ENCODE measurements at regions not wholly inside any gene's neighbourhood (a gene's known extent, or its start where the extent isn't known, plus 50 kb on each side); places are given as distances from the start of the nearest gene placed in this dataset.

DNA sequence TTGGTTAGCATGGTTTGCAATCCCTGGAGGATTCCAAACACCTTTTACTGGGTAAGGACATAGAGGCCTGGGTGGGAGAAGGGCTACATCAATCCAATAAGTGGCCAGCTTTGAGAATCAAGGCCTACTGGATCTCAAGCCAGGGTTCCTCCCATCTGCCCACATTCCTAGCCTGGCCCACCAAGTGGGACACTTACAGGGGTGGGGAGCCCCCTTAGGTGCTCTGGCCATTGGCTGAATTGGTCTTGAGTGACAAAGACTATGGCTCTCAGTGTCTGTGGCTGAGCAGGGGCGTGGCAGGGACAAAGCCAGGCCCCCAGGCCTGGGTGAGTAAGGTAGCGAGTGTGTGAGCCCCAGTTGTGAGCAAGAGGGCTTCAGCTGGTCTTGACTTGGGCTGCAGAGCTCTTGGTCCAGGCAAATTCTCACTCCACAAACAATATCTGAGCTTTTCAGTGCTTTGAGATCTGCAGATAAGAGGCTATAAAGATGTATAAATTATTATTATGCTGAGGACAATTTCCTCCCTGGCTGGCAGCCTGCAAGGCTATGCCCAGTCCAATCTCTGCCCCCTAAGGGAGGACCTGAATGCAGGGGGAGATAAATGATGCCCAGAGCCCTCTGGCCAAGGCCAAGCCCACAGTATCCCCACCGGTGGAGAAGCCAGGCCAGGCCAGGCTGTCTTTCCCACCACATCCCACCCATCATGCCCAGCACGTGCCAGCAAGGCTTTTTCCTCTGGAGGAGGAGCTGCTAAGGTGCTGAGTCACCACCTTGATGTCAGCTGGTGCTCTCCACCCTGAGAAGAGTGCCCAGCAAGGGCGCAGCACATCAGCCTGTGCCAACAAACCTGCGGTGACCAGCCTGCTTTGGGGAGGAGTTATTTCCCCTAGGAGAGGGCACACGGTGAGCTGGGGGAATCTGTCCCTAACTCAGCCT, 80.7 kb upstream of the DUSP5 start:
- no peak for DNase-seq

DNA sequence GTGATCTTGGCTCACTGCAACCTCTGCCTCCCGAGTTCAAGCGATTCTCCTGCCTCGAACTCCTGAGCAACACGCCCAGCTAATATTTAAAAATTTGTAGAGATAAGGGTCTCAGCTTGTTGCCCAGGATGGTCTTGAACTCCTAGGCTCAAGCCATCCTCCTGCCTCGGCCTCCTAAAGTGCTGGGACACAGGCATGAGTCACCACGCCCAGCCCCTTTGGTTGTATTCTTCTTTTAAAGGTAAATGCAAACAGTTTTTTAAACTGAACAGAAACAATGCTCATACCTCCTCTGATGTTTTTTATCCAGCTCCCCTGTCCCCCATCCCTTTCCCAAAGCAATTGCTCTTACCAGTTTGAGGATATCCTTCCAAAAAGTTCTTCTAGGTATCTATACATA, 79.5 kb upstream of the DUSP5 start:
- no peak for DNase-seq

DNA sequence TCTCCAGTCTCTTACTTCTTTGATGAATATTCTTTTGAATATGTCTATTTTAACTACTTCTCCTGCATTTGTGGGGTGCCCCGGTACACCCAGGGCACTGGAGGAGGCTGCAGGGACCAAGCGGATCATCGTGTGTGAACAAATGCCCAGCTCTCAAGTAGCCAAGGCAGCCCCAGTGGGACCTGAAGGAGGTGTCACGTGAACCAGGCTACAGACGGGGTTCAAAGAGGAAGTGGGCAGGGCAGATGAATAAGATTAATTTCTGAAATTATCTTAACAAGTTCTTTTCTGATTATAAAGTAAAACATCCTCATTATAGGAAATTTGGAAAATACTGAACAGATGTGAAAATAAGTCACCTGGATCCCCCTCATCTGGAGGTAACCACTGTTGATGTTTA, 78.4 kb upstream of the DUSP5 start:
- DNase-seq, result no peak

DNA sequence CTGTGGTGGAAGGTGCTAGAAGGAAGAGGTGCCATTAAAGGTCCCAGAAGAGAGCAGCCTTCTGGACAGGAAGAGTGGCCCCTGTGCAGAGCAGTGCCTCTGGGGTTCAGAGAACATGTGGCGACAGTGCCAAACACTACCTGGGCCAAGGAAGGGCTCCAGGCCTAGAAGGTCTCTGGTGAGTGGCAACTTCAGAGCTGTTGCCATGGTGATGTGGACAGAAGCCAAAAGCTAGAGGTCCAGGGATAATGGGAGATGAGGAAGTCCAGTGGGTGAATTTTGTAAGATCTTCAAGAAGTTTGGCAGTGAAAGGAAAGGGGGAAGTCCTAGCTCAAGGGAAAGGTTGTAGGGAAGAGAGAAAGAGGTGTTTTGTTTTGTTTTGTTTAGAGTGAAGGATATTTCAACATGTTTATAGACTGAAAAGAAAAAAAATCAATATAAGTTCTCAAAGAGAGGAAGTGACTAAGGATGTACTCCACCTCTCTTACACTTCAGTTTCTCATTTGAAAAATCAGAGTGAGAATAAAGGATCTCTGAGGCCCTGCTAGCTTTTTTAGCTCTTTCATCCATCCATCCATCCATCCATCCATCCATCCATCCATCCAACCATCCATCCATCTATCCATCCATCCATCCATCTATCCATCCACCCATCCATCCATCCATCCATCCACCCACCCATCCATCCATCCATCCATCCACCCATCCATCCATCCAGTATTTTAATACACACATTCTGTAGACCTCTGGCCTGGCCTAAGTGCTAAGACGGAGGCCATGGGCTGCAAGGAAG, 77.1 kb upstream of the DUSP5 start:
- no peak for DNase-seq

DNA sequence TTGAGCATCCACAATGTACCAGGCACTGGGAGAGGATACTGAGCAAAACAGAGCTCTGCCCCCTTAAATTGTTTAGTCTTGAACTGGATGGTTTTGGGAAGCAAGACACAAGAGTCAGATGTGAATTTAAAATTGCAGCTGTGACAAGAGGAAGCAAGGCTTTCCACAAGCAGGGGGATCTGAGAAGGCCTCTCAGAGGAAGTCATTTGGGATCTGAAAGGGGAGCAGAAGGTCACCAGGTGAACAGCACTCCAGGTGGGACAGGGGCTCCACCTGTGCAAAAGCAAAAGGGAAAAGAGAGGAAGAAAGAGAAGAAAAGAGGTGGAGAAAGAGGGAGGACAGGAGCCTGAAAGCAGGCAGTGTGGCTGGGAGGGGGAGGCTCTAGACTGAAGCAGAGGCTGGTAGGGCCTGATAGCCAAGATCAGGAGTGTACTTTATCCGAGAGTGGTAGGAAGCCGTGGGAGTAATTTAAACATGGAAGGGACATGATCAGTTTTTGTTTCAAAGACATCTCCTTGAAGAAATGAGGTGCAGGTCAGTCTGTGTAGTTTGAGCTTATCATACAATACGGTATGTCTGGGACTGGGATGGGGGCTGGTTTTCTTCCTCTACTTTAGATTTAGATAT, 76.1 kb upstream of the DUSP5 start:
- DNase-seq, result no peak

DNA sequence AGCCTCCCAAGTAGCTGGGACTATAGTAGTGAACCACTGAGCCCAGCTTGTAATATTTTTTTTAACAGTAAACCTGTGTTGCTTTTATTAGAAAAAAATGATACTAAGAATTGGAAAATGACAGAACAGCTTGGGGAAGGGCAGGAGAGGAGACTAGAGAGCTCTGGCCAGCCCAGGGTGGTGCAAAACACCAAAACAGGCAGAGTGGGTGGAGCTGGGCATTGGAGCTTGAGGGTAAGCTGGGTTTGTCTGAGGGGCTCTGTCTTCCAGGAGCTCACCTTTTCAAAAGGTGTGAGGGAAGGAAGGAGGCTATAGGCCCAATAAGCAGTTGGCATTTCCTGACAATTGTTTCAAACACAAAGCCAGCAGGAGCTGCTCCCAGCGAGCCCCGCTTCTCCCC, 75.2 kb upstream of the DUSP5 start:
- no peak for DNase-seq

DNA sequence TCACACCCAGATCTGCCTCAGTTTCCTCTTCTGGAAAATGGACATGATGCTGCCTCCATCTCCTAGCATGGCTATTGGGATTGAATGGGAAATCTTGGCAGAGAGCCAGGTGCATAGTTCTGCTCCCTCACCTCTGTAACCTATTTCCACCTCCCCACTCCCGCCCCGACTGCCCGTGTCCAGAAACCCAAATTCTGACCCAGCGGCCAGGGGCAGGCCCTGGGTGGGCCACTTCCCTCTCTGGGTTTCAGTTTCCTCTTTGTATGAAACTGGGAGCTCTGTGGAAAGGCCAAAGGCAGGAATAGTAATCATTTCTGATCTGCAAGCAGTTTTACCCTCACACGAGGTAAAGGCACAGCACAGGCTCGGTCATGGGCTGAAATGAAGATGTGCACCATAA, 74.1 kb upstream of the DUSP5 start:
- no peak for DNase-seq

DNA sequence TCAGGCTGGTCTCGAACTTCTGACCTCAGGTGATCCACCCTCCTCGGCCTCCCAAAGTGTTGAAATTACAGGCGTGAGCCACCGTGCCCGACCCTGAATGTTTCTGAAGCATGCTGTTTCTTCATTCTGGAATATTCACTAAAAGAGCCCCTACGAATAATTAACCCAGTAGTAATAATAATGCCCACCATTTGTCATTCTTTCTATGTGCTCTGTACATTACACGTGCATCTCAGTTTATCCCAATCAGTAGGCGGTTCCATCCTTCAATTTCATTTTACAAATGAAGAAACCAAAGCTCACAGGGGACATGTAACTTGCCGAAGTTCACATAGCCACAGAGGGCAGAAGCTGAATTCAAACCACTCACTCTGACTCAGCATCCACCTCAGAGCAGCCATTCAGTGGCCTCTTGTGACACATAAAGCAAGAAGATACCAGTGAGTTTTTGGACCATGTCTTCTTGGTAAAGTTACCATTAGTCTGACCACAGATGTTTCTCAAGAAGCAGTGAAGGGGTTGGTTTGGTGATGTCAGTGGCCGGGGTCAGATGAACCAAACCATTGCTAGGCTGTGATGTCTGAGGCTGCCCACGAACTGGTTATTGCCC, 71.9 kb upstream of the DUSP5 start:
- DNase-seq, result no peak

DNA sequence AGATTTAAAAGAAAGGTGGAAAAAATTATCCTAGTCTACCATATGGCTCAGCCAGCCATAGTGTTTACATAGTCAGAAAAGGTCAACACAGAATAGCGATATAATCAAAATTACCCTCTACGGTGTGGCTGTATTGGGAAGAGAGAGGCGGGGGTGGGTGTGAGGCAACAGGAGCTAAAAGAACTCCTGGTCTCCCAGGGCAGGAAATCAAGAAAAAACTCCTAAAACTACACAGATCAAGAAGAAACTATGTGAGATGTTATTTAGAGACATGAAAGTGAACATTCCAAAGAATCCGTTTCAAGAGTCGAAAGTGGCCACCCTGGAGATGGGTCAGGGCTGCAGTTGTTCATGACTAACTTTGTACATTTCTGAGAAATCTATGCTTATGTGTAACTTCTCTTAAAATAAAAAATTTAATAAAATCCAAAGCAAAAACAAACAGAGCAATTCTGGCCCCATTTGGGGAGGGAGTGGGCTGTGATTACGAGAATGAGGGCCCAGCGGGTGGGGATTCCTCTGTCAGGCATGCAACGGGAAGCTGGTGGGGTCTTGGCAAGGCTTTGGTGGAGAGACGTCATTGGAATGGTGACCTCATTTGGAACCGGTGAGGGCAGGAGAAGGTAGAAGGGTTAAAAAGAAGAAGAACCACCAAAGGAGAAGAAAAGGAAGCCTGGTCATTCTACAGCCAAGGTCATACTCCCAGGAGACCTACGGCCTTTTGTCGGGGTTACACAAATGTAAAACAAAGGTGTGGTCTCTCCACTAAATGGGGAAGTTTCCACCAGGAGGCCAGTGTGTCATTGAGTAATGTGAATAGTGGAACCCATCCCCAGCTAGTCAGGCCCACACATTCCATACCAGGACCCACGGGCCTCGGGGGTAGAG, 71.2 kb upstream of the DUSP5 start:
- no peak for DNase-seq

DNA sequence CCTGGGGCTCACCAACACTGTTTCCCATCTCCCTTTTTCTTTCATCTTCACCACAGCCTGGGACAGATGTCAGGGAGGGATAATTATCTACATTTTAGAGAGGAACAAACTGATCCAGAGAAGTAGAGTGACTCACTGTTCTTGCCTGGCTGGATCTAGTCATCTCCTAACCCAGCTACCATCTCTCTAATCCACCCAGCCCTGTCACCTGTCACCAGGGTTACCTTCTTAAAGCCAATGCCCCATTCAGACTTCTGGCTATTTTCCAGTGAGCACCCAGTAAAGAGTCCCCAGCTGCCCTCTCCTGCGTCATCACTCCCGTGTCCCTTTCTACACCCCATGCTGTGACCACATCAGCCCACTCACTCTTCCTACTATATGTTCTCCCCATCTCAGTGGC, 68.4 kb upstream of the DUSP5 start:
- DNase-seq, result no peak

DNA sequence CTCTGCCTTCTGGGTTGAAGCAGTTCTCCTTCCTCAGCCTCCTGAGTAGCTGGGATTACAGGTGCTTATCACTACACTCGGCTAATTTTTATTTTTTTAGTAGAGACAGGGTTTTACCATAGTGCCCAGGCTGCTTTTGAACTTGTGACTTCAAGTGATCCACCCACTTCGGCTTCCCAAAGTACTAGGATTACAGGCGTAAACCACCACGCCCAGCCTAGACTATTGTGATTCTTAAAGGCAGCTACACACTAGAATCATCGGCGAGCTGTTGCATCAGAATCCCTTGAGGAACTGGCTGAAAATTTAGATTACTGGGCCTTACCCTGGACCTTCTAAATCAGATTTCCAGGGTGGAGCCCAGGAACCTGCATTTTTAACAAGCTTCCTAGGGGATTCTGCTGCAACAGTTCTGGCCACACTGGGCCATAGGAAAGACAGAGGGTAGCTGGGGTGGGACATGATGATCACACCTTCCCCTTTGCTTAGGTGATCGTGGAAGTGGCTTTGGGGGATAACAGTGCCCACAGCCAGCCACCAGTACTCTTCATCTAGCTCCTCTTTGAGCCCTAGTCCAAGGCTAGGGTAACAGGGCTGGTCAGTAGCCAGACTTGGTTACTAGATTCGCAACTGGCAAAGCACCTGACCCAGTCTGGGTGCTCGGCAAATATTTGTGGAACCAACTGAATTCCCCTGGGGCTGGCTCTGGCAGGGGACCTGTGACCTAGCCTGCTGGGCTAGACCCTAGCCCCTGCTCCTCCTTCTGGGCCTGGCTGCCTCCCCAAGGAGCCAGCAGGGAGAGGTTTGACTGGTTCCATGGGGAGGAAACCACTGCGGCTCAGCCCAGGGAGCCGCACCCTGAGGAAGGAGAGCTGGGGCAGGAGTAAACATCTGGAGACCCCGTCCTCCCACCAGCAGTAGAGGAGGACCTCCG, 67.1 kb upstream of the DUSP5 start:
- no peak for DNase-seq

DNA sequence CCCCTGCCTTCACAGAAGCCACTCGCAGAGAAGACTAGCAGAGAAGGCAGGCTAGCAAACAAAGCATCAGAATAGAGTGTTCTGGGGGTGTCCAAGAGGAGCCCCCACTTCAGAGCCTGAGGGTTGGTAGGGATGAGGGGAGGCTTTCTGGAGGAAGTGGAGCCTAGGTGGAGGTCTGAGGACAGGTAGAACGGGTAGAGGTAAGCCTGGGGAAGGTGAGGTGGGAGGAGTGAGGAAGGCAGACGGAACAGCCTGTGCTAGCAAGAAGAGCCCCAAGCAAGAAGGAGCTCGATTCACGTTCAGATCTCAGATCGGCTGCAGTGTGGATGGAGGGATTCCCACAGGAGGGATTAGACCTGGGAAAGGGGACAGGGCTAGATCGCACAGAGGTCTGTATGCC, 66.0 kb upstream of the DUSP5 start:
- DNase-seq, result no peak

DNA sequence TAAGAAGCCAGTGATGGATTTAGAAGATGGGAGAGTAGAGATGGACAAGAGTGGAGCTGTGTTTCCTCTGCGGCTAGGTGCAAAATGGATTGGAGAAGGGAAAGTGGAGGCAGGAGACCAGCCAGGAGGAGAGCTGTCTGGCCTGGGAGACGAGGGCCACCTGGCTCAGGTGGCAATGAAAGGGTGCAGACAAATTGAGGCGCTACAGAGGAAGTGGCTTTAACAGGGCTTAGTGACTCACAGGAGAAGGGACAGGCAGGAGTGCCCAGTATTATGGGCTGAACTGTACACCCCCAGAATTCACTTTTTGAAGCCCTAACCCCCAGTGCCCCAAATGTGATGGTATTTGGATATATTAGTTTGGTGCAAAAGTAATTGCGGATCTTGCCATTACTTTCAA, 65.6 kb upstream of the DUSP5 start:
- DNase-seq, result no peak

DNA sequence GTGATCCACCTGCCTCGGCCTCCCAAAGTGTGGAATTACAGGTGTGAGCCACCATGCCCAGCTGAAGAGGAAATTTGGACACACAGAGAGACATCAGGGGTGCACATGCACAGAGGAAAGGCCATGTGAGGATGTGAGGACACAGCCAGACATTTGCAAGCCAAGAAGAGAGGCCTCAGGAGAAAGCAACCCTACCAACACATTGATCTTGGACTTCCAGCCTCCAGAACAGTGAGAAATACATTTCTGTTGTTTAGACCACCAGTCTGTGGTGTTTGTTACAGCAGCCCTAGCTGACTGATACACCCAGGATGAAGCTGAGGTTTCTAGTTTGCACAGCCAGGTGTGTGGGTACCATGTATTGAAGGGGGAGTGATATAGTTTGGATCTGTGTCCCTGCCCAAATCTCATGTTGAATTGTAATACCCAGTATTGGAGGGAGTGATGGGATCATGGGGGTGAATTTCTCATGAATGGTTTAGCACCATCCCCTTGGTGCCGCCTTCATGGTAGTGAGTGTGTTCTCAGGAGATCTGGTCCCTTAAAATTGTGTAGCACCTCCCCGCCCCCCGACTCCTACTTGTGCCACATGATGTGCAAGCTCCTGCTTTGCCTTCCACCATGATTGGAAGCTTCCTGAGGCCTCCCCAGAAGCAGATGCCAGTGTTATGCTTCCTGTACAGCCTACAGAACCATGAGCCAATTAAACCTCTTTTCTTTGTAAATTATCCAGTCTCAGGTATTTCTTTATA, 64.7 kb upstream of the DUSP5 start:
- no peak for DNase-seq

DNA sequence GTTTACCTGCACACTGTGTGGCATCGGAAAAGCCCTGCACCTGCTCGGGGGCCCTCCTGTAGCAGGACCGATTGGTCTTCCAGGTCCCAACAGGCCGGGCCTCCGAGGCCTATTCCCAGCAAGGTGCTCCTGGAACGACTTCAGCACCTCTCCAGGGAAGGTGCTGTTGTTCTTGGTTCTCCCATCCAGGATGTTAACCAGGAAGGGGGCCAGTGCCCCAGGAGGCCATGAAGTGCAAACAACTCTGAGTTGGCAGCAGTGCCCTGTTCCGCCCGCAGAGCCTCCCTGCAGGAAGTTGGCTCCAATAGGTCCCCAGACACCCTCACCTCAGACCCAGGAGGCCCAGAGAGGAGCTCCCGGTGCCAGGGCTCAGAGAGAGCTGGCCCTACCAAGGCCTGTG, 64.0 kb upstream of the DUSP5 start:
- no peak for DNase-seq

DNA sequence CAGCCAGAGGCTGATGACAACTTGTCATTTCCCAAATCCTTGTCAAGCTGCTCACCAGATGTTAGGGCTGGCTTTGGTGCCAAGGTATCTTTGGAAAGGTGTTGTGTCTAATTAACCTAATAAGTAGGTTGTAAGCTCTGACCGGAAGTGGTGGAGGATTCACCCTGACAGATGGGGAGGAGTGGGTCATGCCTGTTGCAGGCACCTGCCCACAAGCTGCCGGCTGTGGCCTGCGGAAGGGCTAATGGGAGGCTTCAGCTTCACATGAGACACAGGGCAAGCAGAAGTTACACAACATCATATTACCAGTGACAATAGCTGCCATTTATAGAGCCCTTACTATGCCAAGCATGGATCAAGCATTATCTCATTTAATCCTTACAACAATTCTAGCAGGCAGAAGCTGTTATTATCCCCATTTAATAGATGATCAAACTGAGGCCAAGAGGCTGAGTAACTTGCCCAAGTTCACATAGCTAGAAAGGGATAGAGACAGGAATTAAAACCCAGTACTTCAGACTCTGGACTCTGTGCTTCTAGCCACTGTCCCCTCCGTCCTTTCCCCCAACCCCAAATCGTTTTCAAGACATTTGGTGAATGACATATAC, 63.1 kb upstream of the DUSP5 start:
- DNase-seq, result no peak

DNA sequence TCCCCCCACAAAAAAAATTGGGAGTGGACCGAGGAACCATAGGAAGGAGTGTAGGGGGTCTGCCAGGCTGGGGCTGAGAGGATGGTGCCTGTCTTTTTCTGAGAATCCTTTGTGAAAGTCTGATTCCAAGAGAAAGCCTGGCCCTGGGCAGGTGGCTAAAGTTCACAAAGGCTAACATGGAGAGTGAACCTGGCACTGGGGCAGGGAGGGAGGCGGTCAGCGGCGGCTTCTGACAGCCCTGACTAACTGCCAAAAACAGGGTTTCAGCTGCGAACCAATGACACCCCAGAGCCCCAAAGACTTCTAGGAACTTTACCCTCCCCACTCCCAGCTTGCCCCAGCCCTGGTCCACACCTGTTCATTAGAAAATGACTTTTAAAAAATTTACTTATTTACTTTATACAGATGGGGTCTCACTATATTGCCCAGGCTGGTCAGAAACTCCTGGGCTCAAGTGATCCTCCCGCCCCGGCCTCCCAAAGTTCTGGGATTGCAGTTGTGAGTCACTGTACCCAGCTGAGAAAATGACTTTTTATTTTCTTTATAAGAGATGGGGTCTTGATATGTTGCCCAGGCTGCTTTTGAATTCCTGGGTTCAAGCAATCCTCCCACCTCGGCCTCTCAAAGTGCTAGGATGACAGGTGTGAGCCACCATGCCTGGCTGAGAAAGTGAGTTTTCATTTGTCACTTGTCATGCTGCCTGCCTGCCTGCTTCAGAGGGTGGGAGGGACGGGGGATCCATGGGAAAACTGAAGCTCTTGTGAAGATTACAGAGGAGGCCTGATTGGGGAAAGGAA, 61.0 kb upstream of the DUSP5 start:
- DNase-seq, result no peak

DNA sequence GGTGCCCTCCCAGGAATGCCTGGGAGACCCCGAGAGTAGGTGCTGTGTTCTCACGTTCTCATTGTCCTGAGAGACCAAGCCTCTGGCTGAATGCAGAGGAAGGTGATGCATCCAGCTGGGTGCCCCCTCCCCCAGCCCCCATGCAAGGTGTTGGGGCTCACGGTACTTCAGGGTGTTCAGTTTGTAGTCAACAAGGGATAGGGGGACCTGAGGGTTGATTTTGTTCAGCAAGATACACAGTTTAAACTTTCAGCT, 60.4 kb upstream of the DUSP5 start:
- DNase-seq, result no peak

DNA sequence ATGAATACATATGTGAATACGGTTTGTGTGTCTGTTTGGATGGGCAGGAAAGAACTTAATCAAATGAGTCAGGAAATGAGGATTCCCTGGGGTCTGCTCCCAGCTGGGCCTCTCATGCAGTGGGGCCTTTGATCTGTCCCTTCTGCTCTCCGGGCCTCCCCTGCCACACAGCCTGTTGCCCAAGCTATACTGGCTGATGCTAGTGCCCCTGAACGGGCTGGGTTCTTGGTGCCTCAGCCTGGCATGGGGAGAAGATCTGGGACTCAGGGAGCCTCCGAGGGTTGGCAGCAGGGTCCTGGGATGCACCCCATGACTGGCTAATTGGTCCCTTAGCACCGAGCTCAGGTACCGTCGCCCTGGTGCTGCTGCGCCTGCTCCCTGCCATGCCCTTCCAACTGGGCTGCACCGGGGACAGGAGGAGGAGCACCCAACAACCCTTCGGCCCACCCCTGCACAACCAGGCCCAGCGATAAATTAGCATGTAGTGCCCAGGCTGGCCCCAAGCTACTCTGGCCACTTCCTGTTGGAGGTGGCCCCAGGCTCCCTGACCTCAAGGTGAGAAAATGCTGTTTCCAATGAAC, 59.9 kb upstream of the DUSP5 start:
- DNase-seq, result no peak
